Pancreas (tissue), 10 donors: ENCODE measurements at regions not wholly inside any gene's neighbourhood (a gene's known extent, or its start where the extent isn't known, plus 50 kb on each side); places are given as distances from the start of the nearest gene placed in this dataset.

ENCODE experiments used
- ATAC-seq, 4 donors: fragments of 200-7000 bp; cut with Tn5 transposase; one replicate each; pipeline versions ENCODE4 v1.8.0 to v1.9.1; 2020; ENCODE audit warnings: mild to moderate bottlenecking in 4 of 4, moderate library complexity in 4 of 4
- DNase-seq, 6 donors: peaks; one replicate each; pipeline ENCODE4 v3.0.0-alpha.2; 2020
- FAIRE-seq: peaks from 2 replicates; lab custom pipeline; 2012; peaks lifted over from hg19 to GRCh38; lab: Jason Lieb, UNC
- H3K27ac ChIP-seq, 4 donors: fragments of 200-600 bp; sonication (generic); 1 replicate in 3 of 4; 2 replicates in 1 of 4; pipeline versions ENCODE4 v1.5.0 to v1.8.0; 2020
- H3K27me3 ChIP-seq, 4 donors: fragments of 200-600 bp; one replicate each; pipeline ENCODE4 v1.8.0; 2021
- H3K36me3 ChIP-seq, 3 donors: fragments of 200-600 bp; sonication (generic) in 1 of 3; one replicate each; pipeline versions ENCODE4 v1.5.0 to v1.8.0; 2020 to 2021
- H3K4me1 ChIP-seq, 3 donors: fragments of 200-600 bp; one replicate each; pipeline ENCODE4 v1.8.0; 2021
- H3K4me3 ChIP-seq, 4 donors: fragments of 200-600 bp; sonication (generic) in 2 of 4; one replicate each; pipeline versions ENCODE4 v1.5.0 to v1.8.0; 2020 to 2021
- H3K9me3 ChIP-seq, 4 donors: fragments of 200-600 bp; one replicate each; pipeline ENCODE4 v1.8.0; 2021
- WGBS, 2 donors: extraction: QIAGEN DNeasy Blood & Tissue Kit; methylation state at CpG; one replicate each; pipeline ENCODE4 v1.1.7; 2013; 5-methylcytosine and 5-hydroxymethylcytosine counted together
- intact Hi-C, 3 donors: fragments of 100-400 bp; cut with DNase I; formaldehyde crosslinking; loops; one replicate each; pipeline versions ENCODE4 v1.11.1 to v1.14.2; 2022
- TF ChIP-seq, protein P1 (sequence below), 4 donors: fragments of 200-600 bp; sonication (generic) in 3 of 4; IDR thresholded peaks; one replicate each; pipeline versions ENCODE4 v1.5.0 to v1.8.0; 2021; ENCODE audit warnings: antibody characterized with exemption in 4 of 4
- donor health status: healthy with polysubstance abuse.
- donor health status: DM: no; HTN: no; CAD: no; lungs with moderate emphysema.
- donor health status: DM: no; HTN: no; CAD: no.
- donor health status: control.
- donor health status: control.
- donor health status: Bipolar disorder and iron deficiency.
- donor health status: DM: yes; HTN: yes; CAD: no.
- donor health status: DM: no; HTN: no; CAD: no.
- donor health status: DM: no; HTN: no; CAD: no.
- donor health status: DM: yes; HTN: yes; CAD: no.

DNA sequence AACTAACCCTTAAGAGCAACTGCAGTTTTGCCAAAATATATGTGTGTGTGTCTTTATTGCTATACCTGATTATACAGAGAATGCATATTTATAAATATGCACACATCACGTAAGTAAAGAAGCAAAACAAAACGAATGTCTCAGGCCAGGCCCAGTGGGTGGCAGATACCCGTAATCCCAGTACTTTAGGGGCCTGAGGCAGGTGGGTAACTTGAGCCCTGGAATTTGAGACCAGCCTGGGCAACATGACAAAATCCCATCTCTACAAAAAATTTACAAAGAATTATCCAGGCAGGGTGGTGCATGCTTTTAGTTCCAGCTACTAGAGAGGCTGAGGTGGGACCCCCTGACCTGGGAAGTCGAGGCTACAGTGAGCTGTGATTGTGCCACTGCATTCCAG is 745.3 kb downstream of the SATB2 start:
- Histone ChIP-seq H3K4me1 (no peaks in the 10 kb centered on the region), H3K36me3 (no peaks in the 10 kb centered on the region), H3K4me3 (no peak overlapping the region), H3K27me3 (no peaks in the 10 kb centered on the region), H3K27ac (no peak overlapping the region), H3K9me3 (no peaks in the 10 kb centered on the region)
- WGBS, 2 donors, result 31 to 34% methylated on average over 4 of the region's 4 CpGs
- ATAC-seq (no peak), FAIRE-seq (no peak), DNase-seq (no peak)
- TF ChIP-seq, protein P1, sequence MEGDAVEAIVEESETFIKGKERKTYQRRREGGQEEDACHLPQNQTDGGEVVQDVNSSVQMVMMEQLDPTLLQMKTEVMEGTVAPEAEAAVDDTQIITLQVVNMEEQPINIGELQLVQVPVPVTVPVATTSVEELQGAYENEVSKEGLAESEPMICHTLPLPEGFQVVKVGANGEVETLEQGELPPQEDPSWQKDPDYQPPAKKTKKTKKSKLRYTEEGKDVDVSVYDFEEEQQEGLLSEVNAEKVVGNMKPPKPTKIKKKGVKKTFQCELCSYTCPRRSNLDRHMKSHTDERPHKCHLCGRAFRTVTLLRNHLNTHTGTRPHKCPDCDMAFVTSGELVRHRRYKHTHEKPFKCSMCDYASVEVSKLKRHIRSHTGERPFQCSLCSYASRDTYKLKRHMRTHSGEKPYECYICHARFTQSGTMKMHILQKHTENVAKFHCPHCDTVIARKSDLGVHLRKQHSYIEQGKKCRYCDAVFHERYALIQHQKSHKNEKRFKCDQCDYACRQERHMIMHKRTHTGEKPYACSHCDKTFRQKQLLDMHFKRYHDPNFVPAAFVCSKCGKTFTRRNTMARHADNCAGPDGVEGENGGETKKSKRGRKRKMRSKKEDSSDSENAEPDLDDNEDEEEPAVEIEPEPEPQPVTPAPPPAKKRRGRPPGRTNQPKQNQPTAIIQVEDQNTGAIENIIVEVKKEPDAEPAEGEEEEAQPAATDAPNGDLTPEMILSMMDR (IDR thresholded peaks at IDR 0.05), result no peak
- intact Hi-C loops, result no loop called here

DNA sequence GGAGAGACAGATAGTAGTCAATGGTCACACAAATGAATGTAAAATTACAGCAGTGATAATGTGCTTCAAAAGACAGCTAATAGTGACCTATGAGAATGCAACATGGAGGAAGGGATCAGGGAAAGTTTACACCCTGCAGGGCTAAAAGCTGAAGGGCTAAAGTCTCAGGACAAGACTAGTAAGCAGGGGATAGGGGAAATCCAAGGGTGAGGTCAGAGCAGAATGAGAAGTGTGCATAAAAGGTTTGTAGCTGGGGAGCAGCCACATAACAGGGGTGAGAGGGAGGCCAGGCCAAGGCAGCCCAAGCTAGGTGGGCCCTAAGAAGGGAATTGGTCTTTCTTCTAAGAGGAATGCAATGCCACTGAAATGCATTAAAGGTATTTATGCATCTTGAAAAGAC is 746.3 kb downstream of the SATB2 start:
- Histone ChIP-seq H3K36me3 (no peaks in the 10 kb centered on the region), H3K4me1 (no peaks in the 10 kb centered on the region), H3K4me3 (no peak overlapping the region), H3K9me3 (no peaks in the 10 kb centered on the region), H3K27me3 (no peaks in the 10 kb centered on the region), H3K27ac (no peak overlapping the region)
- DNase-seq, result no peak
- TF ChIP-seq, protein P1 (IDR thresholded peaks at IDR 0.05), result no peak
- no peak for FAIRE-seq
- intact Hi-C loops, result no loop called here
- no peak for ATAC-seq

DNA sequence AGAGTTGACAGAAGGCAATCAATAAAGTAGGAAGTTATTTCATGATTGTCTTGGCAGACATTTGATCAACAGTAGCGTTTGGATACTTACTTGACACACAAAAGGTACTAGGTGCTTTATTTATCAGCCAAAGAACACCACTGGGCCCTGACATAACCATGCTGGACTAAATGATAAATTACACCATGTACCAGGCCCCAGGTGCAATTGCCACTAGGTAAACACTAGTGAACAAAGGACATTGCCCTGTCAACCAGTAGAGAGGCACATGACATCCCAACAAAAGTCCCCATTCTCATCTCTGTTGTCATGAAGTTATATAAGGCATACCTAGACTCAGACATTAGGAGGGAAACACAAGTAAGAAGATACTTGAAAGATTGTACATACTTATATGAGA is 747.2 kb downstream of the SATB2 start:
- no peaks in the 10 kb centered on the region for H3K4me1 ChIP-seq
- ATAC-seq (no peak), DNase-seq (no peak), FAIRE-seq (no peak)
- no peaks in the 10 kb centered on the region for H3K27me3 ChIP-seq
- H3K9me3 ChIP-seq, result no peaks in the 10 kb centered on the region
- H3K36me3 ChIP-seq, result no peaks in the 10 kb centered on the region
- intact Hi-C loops, result no loop called here
- WGBS, 2 donors, result 14 to 18% methylated on average over 1 of the region's 1 CpG
- H3K4me3 ChIP-seq, result no peak overlapping the region
- no peak overlapping the region for H3K27ac ChIP-seq
- TF ChIP-seq, protein P1 (IDR thresholded peaks at IDR 0.05), result no peak

DNA sequence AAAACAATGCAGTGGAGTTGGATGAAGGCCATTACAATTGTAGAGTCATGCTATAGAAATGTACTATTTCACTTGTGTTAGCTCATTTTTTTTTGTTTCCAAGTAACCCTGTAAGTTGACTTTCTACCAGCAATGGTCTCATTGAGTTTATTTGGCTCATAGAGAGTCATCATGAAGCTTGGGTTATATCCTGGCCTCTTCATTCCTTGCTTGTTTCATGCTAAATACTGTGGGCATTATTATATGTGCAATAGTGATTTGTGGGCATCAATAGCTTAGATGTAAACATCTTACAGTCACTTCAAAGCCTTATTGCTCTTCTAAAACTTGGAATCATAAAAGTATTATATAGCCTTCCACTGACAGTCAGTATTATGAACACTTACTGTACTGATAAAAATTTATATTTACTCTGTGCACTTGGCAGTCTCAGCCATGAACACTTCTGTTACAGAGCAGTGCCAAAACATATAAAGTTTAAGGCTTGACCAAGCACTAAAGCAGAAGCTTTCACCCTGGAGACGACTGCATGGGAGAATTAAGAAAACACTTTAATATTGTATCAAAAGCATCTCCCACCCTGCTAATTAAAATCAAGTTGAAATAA is 751.2 kb downstream of the SATB2 start:
- ATAC-seq (no peak), FAIRE-seq (peak; percentile 9), DNase-seq (no peak)
- intact Hi-C loops, result no loop called here
- TF ChIP-seq, protein P1 (IDR thresholded peaks at IDR 0.05), result no peak
- Histone ChIP-seq H3K4me3 (no peak overlapping the region), H3K27me3 (no peaks in the 10 kb centered on the region), H3K4me1 (no peaks in the 10 kb centered on the region), H3K9me3 (no peaks in the 10 kb centered on the region), H3K36me3 (no peaks in the 10 kb centered on the region), H3K27ac (no peak overlapping the region)
- 34 to 50% methylated on average over 1 of the region's 1 CpG for WGBS, 2 donors

DNA sequence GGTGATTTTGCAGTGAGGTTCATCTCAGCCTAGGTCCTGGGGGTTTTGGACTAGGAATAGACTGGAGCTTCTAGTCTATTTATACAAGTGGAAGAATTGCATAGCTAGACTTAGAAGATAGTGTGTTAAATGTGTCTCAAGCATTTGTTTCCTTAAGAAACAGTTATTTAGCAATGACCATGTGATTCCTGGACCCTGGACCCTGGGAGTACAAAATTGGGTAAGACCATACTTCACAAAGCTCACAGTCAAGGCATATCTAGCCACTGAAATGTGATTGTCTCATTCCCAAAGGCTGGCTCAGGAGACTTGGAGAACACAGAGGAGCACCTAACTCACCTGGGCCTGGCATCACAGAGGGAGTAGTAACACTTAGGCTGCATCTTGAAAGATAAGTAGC is 754.5 kb downstream of the SATB2 start:
- Histone ChIP-seq H3K9me3 (no peaks in the 10 kb centered on the region), H3K4me1 (no peaks in the 10 kb centered on the region), H3K27ac (no peak overlapping the region), H3K36me3 (no peaks in the 10 kb centered on the region), H3K4me3 (no peak overlapping the region), H3K27me3 (no peaks in the 10 kb centered on the region)
- TF ChIP-seq, protein P1 (IDR thresholded peaks at IDR 0.05), result no peak
- FAIRE-seq (no peak), DNase-seq (no peak), ATAC-seq (no peak)
- intact Hi-C loops, result no loop called here
